DND-41 (cell line): ENCODE measurements at regions not wholly inside any gene's neighbourhood (a gene's known extent, or its start where the extent isn't known, plus 50 kb on each side); places are given as distances from the start of the nearest gene placed in this dataset.

ENCODE experiments used
- ATAC-seq: fragments of 200-7000 bp; cut with Tn5 transposase; 3 replicates; pipeline ENCODE4 v1.9.1; 2021; ENCODE audit warnings: low read depth; ENCODE audit not compliant: insufficient read depth
- DNase-seq: peaks from one replicate; pipeline ENCODE4 v3.0.0-alpha.2; 2020
- H2AFZ ChIP-seq: 2 replicates; pipeline ENCODE4 v1.6.0; 2012; ENCODE audit warnings: low read depth, low read length
- H3K27ac ChIP-seq: 2 replicates; pipeline ENCODE4 v1.5.1; 2012; ENCODE audit warnings: low read length, inconsistent platforms
- H3K27me3 ChIP-seq: fragments of 200-600 bp; sonication (generic); 2 replicates; pipeline ENCODE4 v1.6.0; 2012; ENCODE audit warnings: low read length, mild to moderate bottlenecking, inconsistent platforms; ENCODE audit not compliant: insufficient read depth, poor library complexity
- H3K36me3 ChIP-seq: 2 replicates; pipeline ENCODE4 v1.5.1; 2012; ENCODE audit warnings: low read length, inconsistent platforms; ENCODE audit not compliant: insufficient read depth
- H3K4me1 ChIP-seq: 2 replicates; pipeline ENCODE4 v1.5.1; 2012; ENCODE audit warnings: mild to moderate bottlenecking, low read length; ENCODE audit not compliant: insufficient read depth
- H3K4me2 ChIP-seq: 2 replicates; pipeline ENCODE4 v1.6.0; 2012; ENCODE audit warnings: mild to moderate bottlenecking, moderate library complexity, low read length, inconsistent platforms; ENCODE audit not compliant: insufficient read depth
- H3K4me3 ChIP-seq, 2 experiments: fragments of 200-600 bp in 1 of 2; shearing (Covaris generic) in 1 of 2; 2 replicates each; pipeline ENCODE4 v1.5.1; 2012 to 2016; ENCODE audit warnings: inconsistent platforms in 2 of 2, low read length in 2 of 2, mild to moderate bottlenecking in 2 of 2, low read depth in 1 of 2, moderate library complexity in 1 of 2
- H3K79me2 ChIP-seq: 2 replicates; pipeline ENCODE4 v1.6.0; 2012; ENCODE audit warnings: low read length, inconsistent platforms; ENCODE audit not compliant: insufficient read depth
- H3K9ac ChIP-seq: 2 replicates; pipeline ENCODE4 v1.6.0; 2012; ENCODE audit warnings: low read depth, mild to moderate bottlenecking, inconsistent platforms, low read length, moderate library complexity
- H3K9me3 ChIP-seq: 2 replicates; pipeline ENCODE4 v1.5.1; 2012; ENCODE audit warnings: low read length, moderate library complexity, mild to moderate bottlenecking, inconsistent platforms; ENCODE audit not compliant: insufficient read depth, severe bottlenecking
- H4K20me1 ChIP-seq: 2 replicates; pipeline ENCODE4 v1.6.0; 2012; ENCODE audit warnings: low read length; ENCODE audit not compliant: insufficient read depth
- EZH2 ChIP-seq: IDR thresholded peaks from 3 replicates; pipeline ENCODE4 v1.6.1; 2012; ENCODE audit warnings: borderline replicate concordance, low read depth, mild to moderate bottlenecking, moderate library complexity, low read length, inconsistent platforms; ENCODE audit not compliant: severe bottlenecking
- TF ChIP-seq, protein P1 (sequence below): IDR thresholded peaks from 2 replicates; pipeline ENCODE4 v1.5.1; 2012; ENCODE audit warnings: borderline replicate concordance, low read length, moderate library complexity, mild to moderate bottlenecking; ENCODE audit not compliant: poor library complexity, severe bottlenecking; ENCODE audit errors: extremely low read depth

DNA sequence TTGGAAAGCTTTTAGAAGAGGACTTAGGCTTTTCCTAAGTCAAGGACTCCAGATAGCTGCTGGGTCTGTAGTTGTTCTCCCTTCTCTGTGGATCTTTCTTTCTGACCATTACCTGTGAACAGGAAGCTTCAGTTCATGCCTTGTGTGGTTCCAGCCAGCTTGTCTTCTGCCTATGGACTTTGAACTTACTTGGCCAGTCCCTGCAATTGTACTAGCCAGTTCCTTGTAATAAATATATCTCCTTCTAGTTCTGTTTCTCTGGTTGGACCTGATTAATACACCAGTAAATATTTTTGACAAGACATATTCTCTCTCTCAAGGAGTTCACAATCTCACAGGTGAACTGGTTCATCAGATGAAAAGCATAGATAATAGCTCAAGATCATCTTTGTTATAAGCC lies 341.3 kb upstream of the DPPA4 start:
- no peaks in the 10 kb centered on the region for H3K27me3 ChIP-seq
- H3K9ac ChIP-seq: no peak overlapping the region
- no peak for ATAC-seq
- H3K9me3 ChIP-seq: no peaks in the 10 kb centered on the region
- no peaks in the 10 kb centered on the region for H3K4me1 ChIP-seq
- no peak overlapping the region for H3K4me2 ChIP-seq
- H2AFZ ChIP-seq: no peak overlapping the region
- H3K36me3 ChIP-seq: no peaks in the 10 kb centered on the region
- no peak for TF ChIP-seq EZH2
- TF ChIP-seq, protein P1, sequence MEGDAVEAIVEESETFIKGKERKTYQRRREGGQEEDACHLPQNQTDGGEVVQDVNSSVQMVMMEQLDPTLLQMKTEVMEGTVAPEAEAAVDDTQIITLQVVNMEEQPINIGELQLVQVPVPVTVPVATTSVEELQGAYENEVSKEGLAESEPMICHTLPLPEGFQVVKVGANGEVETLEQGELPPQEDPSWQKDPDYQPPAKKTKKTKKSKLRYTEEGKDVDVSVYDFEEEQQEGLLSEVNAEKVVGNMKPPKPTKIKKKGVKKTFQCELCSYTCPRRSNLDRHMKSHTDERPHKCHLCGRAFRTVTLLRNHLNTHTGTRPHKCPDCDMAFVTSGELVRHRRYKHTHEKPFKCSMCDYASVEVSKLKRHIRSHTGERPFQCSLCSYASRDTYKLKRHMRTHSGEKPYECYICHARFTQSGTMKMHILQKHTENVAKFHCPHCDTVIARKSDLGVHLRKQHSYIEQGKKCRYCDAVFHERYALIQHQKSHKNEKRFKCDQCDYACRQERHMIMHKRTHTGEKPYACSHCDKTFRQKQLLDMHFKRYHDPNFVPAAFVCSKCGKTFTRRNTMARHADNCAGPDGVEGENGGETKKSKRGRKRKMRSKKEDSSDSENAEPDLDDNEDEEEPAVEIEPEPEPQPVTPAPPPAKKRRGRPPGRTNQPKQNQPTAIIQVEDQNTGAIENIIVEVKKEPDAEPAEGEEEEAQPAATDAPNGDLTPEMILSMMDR: no peak
- no peak overlapping the region for H3K4me3 ChIP-seq
- H3K79me2 ChIP-seq: no peaks in the 10 kb centered on the region
- no peak overlapping the region for H3K27ac ChIP-seq
- no peaks in the 10 kb centered on the region for H4K20me1 ChIP-seq
- DNase-seq: no peak

DNA sequence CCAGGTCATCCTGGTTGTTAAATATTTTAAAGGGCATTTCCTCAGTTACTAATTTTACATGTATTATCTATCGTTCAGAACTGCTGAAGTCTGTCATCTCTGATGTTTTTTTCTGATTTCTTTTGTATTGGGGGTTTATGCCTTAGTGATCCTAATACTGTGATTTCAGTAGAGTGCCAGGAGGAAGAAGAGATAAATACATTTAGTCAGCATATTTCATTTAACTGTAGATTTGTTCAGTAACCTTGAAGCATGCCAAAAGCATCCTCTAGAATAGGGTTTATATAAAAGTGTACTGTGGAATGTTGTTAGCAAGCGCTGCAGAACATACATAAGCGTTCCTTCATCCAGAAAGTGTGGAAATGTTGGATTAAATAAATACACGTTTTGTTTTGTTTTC lies 342.3 kb upstream of the DPPA4 start:
- Histone ChIP-seq H4K20me1 (no peaks in the 10 kb centered on the region), H3K9ac (no peak overlapping the region), H3K27me3 (no peaks in the 10 kb centered on the region), H3K9me3 (peaks cover 1% of the 10 kb centered on the region), H2AFZ (no peak overlapping the region), H3K4me3 (no peak overlapping the region), H3K79me2 (no peaks in the 10 kb centered on the region), H3K27ac (no peak overlapping the region), H3K4me2 (no peak overlapping the region), H3K4me1 (no peaks in the 10 kb centered on the region), H3K36me3 (no peaks in the 10 kb centered on the region)
- no peak for ATAC-seq
- DNase-seq: no peak
- TF ChIP-seq, protein P1: no peak
- TF ChIP-seq EZH2: no peak

DNA sequence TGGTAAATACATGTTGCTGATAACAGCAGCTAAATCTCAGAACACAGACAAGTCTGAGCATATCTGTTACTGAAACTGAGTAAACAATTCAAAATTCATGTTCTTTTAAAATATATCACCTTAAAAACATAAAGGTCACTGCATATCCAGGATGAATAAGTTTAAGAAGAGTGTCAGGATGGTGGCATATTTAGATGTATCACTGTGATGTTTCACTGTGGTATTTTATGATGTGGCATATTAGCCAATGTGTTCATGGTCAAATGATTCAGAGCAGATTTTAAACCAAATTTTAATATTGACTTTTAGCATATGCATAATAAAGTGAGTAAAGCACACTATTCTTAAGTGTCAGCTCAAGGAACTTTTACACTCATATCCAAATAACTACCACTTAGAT lies 346.4 kb upstream of the DPPA4 start:
- H3K9me3 ChIP-seq: peaks cover 7% of the 10 kb centered on the region
- no peaks in the 10 kb centered on the region for H3K36me3 ChIP-seq
- no peak overlapping the region for H3K4me2 ChIP-seq
- no peak for TF ChIP-seq EZH2
- TF ChIP-seq, protein P1: no peak
- H2AFZ ChIP-seq: no peak overlapping the region
- no peaks in the 10 kb centered on the region for H3K27me3 ChIP-seq
- ATAC-seq (no peak), DNase-seq (no peak)
- H3K79me2 ChIP-seq: no peaks in the 10 kb centered on the region
- H3K27ac ChIP-seq: no peak overlapping the region
- no peak overlapping the region for H3K9ac ChIP-seq
- no peak overlapping the region for H3K4me3 ChIP-seq
- H4K20me1 ChIP-seq: no peaks in the 10 kb centered on the region
- H3K4me1 ChIP-seq: no peaks in the 10 kb centered on the region
